ENCODE measurements at regions not wholly inside any gene's neighbourhood (a gene's known extent, or its start where the extent isn't known, plus 50 kb on each side); places are given as distances from the start of the nearest gene placed in this dataset.

GRCh38 chr16:22743401-22743800, 70.6 kb upstream of the HS3ST2 start:
- no peak overlapping the region for H3K27ac ChIP-seq

GRCh38 chr16:22751104-22751667, 62.8 kb upstream of the HS3ST2 start:
- intact Hi-C loops (cut with DNase I; ENCODE audit: low total_unique reads): loop anchor here (5.0 kb wide), 1 partner anchor 1164 kb away; no protein-coding TSS in a partner anchor

More at GRCh38 chr16:22743401-22743800, 70.6 kb upstream of the HS3ST2 start:
- DNase-seq (ENCODE audit: low spot score in 2 of 2): no peak
- no peaks in the 10 kb centered on the region for H3K9me3 ChIP-seq
- intact Hi-C loops (cut with DNase I; ENCODE audit: low total_unique reads): loop anchor here (5.0 kb wide), 1 partner anchor 1081 kb away; the partner anchor contains the start of gene OTOA
- no peak overlapping the region for H3K4me3 ChIP-seq
- no peaks in the 10 kb centered on the region for H3K36me3 ChIP-seq
- TF ChIP-seq POLR2AphosphoS5 (IDR thresholded peaks at IDR 0.05): no peak
- TF ChIP-seq POLR2A (IDR thresholded peaks at IDR 0.05): no peak
- no peak for TF ChIP-seq CTCF (IDR thresholded peaks at IDR 0.05)
- H3K4me1 ChIP-seq: no peaks in the 10 kb centered on the region
- H3K27me3 ChIP-seq: no peaks in the 10 kb centered on the region

GRCh38 chr16:22751685-22752084, 62.3 kb upstream of the HS3ST2 start:
- H3K9me3 ChIP-seq: no peaks in the 10 kb centered on the region
- TF ChIP-seq CTCF (IDR thresholded peaks at IDR 0.05) (no peak), POLR2A (IDR thresholded peaks at IDR 0.05) (no peak), POLR2AphosphoS5 (IDR thresholded peaks at IDR 0.05) (no peak)

More at GRCh38 chr16:22751104-22751667, 62.8 kb upstream of the HS3ST2 start:
- no peaks in the 10 kb centered on the region for H3K36me3 ChIP-seq
- H3K9me3 ChIP-seq: no peaks in the 10 kb centered on the region
- no peak overlapping the region for H3K4me3 ChIP-seq
- no peaks in the 10 kb centered on the region for H3K4me1 ChIP-seq
- peaks cover 0 to 2% of the 10 kb centered on the region in 2 donors for H3K27me3 ChIP-seq
- H3K27ac ChIP-seq: no peak overlapping the region
- no peak for DNase-seq (ENCODE audit: low spot score in 2 of 2)
- TF ChIP-seq POLR2AphosphoS5 (IDR thresholded peaks at IDR 0.05) (no peak), POLR2A (IDR thresholded peaks at IDR 0.05) (no peak), CTCF (IDR thresholded peaks at IDR 0.05) (no peak)

DNA sequence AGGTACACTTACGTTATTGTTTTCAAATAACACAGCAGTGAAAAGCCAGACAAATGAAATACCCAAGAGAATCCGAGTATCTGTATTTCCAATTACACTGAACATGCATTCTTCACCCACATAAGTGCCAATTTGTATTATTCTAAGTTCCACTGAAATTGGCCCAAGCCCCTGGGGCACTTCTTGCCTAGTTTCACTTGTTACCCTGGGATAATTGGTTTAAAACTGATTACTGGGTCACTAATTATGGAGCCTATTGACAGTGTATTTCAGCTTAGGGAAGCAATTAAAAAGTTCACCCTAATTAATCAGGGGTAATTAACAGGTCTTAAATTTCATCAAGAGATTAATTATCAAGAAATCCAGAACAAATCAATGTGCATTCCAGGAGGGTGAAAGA, 60.5 kb upstream of the HS3ST2 start:
- DNase-seq (ENCODE audit: low spot score in 2 of 2): no peak
- no peaks in the 10 kb centered on the region for H3K4me1 ChIP-seq
- peaks cover 0 to 9% of the 10 kb centered on the region in 2 donors for H3K27me3 ChIP-seq
- H3K9me3 ChIP-seq: no peaks in the 10 kb centered on the region
- TF ChIP-seq POLR2AphosphoS5 (IDR thresholded peaks at IDR 0.05): no peak
- TF ChIP-seq POLR2A (IDR thresholded peaks at IDR 0.05): no peak
- TF ChIP-seq CTCF (IDR thresholded peaks at IDR 0.05): no peak
- H3K27ac ChIP-seq: no peak overlapping the region
- H3K4me3 ChIP-seq: no peak overlapping the region
- no peaks in the 10 kb centered on the region for H3K36me3 ChIP-seq
- intact Hi-C loops (cut with DNase I; ENCODE audit: low total_unique reads): loop anchor here (5.0 kb wide), 1 partner anchor 1166 kb away; no protein-coding TSS in a partner anchor

More at GRCh38 chr16:22751685-22752084, 62.3 kb upstream of the HS3ST2 start:
- Histone ChIP-seq H3K27ac (no peak overlapping the region), H3K36me3 (no peaks in the 10 kb centered on the region), H3K27me3 (peaks cover 0 to 5% of the 10 kb centered on the region in 2 donors), H3K4me1 (no peaks in the 10 kb centered on the region), H3K4me3 (no peak overlapping the region)
- intact Hi-C loops (cut with DNase I; ENCODE audit: low total_unique reads): loop anchor here (5.0 kb wide), 1 partner anchor 1164 kb away; no protein-coding TSS in a partner anchor
- DNase-seq (ENCODE audit: low spot score in 2 of 2): no peak

- Histone ChIP-seq H3K27ac (no peak overlapping the region), H3K36me3 (no peaks in the 10 kb centered on the region), H3K9me3 (no peaks in the 10 kb centered on the region), H3K4me3 (no peak overlapping the region), H3K27me3 (peaks cover 0 to 9% of the 10 kb centered on the region in 2 donors), H3K4me1 (no peaks in the 10 kb centered on the region)
- intact Hi-C loops (cut with DNase I; ENCODE audit: low total_unique reads): loop anchor here (5.0 kb wide), 1 partner anchor 1167 kb away; no protein-coding TSS in a partner anchor
- no peak for TF ChIP-seq POLR2A (IDR thresholded peaks at IDR 0.05)
- TF ChIP-seq CTCF (IDR thresholded peaks at IDR 0.05): no peak
- TF ChIP-seq POLR2AphosphoS5 (IDR thresholded peaks at IDR 0.05): no peak
- DNase-seq (ENCODE audit: low spot score in 2 of 2): no peak
Observed at GRCh38 chr16:22754577-22754976, 59.4 kb upstream of the HS3ST2 start.
